ENCODE measurements at regions not wholly inside any gene's neighbourhood (a gene's known extent, or its start where the extent isn't known, plus 50 kb on each side); places are given as distances from the start of the nearest gene placed in this dataset.

DNA sequence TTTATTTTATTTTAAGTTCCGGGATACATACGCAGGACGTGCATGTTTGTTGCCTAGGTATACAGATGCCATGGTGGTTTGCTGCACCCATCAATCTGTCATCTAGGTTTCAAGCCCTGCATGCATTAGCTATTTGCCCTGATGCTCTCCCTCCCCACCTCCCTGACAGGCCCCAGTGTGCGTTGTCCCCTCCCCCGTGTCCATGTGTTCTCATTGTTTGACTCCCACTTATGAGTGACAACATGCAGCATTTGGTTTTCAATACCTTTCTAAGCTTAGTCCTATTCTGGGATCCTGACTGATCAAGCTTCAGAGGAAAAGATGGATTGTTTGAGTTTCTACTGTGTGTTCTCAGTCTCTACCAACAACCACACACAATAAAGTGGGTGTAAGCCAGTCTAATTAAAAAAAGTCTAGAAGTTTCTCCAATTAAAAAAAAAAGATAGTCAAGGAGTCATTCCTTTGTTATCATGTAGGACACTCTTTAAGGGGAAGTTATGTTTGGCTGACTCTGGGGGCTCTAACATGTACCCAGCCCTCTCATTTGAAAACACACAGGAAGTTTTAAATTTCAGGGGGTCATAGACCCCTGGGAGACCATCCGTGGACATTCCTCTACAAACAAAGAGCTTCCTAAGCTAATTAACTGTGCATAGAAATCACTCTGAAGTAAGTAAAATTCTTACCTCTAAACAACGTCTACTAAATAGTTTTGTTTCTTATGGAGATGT lies 66.3 kb upstream of the ADAMTS18 start:
- no peak for TF ChIP-seq POLR2AphosphoS5 (IDR thresholded peaks at IDR 0.05; ENCODE audit: low read depth, low read length)
- no peak for TF ChIP-seq TAF1 (IDR thresholded peaks at IDR 0.05; ENCODE audit: borderline replicate concordance, insufficient read depth, low read length)
